Sciatic nerve (tissue), 2 donors: ENCODE measurements at regions not wholly inside any gene's neighbourhood (a gene's known extent, or its start where the extent isn't known, plus 50 kb on each side); places are given as distances from the start of the nearest gene placed in this dataset.
A peak's percentile ranks its signal among the peaks of the same experiment; 100 is the strongest.

Experiments used
- ATAC-seq: fragments of 200-7000 bp; cut with Tn5 transposase; one replicate; pipeline ENCODE4 v1.9.1; 2020; ENCODE audit warnings: mild to moderate bottlenecking, moderate library complexity
- DNase-seq: peaks from one replicate; pipeline ENCODE4 v3.0.0-alpha.2; 2020; ENCODE audit warnings: low spot score
- intact Hi-C: fragments of 100-400 bp; cut with DNase I; formaldehyde crosslinking; loops from one replicate; pipeline ENCODE4 v1.14.2; 2022
- donor health status: DM: no; HTN: no; CAD: no.
- donor health status: DM: no; HTN: no; CAD: no.

DNA sequence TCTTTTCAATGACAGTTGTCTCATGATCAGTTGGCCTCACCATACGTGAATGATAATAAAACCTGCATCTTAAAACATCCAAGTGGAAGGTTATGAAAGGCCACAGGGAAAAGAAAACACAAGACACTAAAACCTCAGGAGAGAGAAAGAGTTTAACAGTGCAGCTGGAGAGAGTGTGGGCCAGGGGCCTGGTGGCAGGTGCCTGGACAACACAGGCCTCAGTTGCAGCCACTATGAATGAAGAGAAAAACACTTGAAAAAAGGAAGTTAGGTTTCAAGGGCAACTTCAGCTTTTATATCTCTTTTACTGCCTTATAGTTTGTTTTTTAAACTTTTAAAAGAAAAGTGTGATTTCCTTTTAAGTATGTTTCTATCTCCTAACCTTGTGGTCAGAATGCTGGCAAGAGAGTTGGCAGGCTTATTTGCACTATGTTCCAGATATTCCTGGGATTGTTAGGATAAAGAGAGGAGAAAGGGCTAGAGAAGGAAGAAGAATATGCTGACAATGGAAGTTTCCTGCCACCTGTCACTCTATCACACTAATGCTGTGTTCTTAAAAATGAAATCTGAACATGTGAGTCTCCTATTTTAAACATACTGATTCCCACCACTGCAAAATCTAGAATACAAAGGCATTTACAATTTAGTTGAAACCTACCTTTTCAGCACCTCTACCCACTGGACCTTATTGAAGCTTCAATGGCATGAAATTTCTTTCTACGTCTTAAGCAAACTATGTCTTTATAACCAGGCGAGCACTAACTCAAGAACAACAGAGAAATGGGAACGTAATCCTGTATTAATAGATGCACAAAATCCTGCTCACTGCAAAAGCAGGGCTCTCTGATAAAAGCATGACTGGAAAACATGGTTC is 222.4 kb downstream of the CD83 start:
- ATAC-seq (no peak), DNase-seq (no peak)
- intact Hi-C loops: no loop called here

DNA sequence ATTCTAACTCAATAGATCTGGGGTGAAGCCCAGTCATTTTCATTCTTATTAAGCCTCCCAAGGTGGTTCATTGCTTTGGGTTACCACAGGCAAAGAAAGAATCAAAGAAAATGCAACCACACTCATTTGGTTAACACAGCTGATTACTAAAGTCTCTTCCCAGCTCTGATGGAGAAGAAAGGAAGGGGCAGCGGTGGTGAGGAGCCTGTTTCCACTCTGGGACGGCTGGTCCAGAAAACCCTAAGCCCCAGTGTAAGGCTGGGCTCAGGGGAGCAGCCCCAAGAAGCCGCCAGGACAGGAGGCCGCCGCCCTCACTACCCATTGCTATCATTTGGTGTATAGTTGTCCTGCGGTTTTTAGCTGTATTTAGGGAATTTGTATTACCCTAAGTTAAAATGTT is 226.9 kb downstream of the CD83 start:
- no peak for ATAC-seq
- DNase-seq: no peak
- intact Hi-C loops: no loop called here

DNA sequence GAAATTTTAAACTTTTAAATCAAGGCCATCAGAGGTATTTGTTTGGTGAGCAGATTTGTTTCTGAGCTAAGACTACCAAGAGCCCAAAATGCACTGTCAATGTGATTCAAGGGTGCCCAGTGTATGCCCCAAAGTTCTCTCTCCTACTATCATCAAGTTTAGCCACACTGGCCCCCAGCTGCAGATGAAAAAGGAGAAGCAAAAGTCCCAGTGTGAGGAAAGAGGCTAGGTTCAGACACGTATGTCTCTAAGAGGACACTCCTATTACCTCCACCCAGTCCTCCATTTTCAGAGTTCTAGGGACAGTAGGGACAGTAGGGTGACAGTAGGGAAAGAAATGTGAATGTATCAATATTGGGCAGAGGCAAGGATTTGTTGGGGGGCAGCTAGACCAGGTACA is 230.8 kb downstream of the CD83 start:
- ATAC-seq (no peak), DNase-seq (no peak)
- intact Hi-C loops: no loop called here

DNA sequence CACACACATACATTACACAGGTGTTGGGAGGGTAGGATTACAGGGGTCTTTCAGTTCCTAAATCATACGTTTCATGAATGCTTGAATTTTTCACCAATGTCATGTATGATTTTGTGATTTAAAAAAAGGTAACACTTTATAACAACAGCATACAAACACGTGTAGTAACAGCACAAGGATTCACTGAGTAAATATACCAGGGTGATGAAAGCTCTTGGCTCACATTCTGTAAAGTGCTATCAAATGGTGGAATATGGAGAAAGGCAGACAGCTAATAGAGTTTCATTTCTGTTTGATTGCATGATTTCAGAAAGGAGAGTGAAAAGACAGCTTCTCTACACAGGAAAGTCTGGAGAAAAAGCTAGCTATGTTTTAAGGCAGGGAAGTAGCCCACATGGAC is 231.9 kb downstream of the CD83 start:
- ATAC-seq: no peak
- intact Hi-C loops: no loop called here

DNA sequence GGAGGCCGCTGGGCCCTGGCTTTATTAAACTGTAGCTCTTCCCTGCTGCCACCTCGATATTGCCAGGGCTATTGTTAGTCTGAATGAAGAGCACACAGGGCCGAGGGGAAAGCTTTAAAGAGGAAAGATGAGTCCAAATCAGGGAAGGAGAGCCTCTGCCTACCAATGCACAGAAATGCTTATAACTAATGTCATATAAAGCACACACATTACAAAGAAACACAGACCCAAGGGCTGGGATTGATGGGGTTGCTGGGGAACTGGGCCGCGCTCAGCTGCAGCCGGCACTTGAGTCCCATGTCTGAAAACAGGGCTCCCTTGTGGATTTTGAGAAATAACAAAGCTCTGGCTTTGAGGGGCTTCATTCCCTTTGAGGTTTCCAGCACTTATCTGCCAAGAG is 232.6 kb downstream of the CD83 start:
- ATAC-seq (no peak), DNase-seq (no peak)
- intact Hi-C loops: no loop called here

More for the DNA sequence above, 231.9 kb downstream of the CD83 start:
- no peak for DNase-seq

DNA sequence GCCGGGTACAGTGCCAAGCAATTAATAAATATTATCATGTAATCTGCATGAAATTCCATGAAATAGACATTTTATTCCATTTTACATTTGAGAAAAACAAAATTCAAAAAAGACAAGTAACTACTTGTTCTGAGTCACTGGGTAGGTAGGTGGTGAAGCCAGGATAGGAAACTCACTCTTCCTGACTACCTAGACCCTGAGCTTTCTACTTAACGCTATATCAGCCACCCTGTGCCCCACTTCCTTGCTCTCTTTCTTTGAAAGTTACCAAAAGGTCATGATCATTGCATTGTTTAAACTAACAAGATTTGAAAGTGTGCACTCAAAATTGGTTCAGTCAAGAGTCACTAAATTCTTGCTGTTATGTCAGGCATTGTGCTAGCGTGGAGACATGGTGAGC is 235.7 kb downstream of the CD83 start:
- intact Hi-C loops: no loop called here
- DNase-seq (no peak), ATAC-seq (no peak)

DNA sequence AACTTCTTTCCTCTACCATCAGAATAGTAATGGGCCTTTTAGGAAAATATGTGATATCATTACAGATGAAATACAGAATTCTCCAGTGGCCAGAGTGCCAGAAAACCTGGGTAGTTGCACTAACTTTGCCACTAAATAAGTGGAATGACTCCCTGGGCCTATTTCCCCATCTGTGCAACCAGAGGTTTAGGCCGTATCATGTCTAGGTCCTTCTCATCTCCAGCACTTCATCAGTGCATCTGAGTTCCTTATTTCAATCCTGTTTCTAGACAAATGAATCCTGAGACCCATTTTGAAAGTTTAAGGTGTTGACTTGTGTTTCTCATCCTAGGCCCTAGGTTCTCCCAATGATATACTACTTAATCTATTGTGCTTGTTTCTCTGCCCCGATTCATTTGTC is 236.2 kb downstream of the CD83 start:
- ATAC-seq (no peak), DNase-seq (no peak)
- intact Hi-C loops: no loop called here

DNA sequence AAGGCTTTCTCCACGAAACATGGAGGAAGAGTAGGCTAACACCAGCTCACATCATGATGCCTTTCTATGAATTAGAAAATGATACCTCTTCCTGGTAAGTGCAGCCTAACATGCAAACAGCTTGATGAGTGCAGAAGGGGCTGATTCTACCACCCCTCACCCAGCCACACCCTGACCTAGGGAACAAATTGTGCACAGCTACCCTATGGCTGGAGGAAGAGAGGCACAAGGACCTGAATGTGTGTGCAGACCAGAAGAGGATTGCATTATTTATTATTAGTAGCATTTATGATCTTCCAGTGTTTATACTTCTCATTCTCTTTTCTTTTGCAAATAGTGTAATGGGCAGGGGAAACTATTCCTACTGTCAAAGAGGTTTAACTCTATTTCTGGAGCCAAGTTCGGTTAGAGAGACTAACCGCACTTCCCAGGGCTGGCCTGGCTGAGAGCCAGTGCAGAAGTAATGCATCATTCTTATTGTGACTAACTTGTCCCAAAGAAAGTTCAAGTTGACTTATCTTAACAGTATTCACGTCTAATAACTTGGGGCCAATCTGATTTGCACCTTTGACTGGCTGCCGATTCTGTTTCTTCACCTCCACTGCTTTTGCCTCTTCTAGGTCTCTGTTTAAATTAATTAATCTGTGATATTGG is 237.5 kb downstream of the CD83 start:
- intact Hi-C loops: no loop called here
- ATAC-seq (no peak), DNase-seq (peak; percentile 82)

DNA sequence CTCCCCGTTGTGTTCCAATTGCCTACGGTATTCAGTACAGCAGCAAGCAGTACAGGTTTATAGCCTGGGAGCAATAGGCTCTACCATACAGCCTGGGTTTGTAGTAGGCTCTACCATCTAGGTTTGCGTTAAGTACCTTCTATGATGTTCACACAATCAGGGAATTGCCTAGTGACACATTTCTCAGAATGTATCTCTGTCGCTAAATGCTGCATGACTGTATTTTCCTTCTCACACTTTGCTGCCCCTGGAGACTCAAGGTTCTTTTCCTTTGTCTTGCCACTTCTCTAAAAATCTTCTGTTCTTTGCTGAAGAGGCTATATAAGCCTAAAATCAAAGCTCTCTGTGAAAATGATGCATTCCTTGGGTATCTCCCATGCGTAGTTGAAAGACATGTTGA is 241.9 kb downstream of the CD83 start:
- ATAC-seq: no peak
- intact Hi-C loops: no loop called here
- no peak for DNase-seq

DNA sequence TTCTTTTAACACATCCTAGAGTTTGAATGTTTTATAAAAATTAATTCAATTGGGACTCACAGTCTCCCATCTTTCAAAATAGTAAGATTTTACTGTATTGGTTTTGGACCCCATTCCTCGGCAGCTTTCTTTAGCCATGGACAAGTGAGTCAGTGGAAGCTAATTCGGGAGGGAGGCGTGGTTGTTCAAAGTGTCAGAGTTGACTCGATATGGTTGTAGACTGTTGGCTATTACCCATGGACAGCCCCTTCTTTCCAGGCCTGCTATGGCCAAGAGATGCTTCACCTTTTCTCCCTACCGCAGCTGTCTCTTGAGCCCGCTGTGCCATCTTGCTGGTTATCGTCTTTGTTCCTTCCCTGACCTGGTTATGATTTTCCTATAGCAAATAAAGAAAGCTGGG is 243.0 kb downstream of the CD83 start:
- no peak for DNase-seq
- ATAC-seq: no peak
- intact Hi-C loops: no loop called here

DNA sequence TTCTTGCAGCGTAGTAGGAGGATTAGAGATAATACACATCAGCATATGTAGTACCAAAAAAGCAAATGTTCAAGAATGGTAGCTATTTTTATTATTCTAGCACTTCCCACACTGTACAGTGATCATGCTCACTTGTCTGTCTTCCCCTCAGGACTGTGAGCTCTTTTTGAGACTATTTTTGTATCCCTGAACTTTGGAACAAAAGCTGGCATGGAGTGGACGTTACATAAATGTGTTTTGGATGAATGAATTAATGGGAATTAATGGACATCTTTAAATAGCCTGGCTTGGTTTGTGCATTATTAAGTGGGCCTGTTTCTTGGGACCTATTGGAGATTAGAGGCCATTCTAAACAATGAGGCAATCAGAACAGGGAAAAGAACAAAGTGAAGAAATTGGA is 243.7 kb downstream of the CD83 start:
- no peak for ATAC-seq
- DNase-seq: no peak
- intact Hi-C loops: no loop called here

DNA sequence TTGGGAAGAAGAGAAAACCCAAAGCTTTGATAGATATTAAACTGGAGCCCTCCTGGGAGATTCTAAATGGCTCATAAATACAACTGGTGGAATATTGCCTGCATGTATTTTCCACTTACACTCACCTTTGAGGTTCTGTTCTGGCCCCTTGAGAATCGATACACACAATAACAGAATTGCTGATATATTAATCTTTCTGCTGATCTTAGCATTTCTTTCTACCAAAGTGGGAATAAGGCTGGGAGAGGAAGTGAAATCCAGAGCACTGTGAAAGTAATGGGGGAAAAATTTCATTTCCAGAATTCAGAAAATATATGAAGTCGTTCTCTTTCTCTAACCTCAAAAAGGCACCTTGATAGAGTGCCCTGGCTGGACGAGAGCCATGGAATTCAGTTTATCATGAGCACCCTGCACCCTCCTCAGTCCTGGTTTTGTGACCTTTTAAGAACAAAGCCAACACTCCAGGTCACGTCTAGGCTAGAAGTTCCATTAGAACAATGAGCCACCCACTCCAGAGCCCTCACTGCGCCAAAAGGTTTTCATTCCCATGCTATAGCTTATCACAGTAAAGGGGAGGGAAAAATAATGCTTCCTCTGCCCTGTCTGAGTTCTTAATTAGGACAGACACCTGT is 244.5 kb downstream of the CD83 start:
- intact Hi-C loops: no loop called here
- ATAC-seq: no peak

DNA sequence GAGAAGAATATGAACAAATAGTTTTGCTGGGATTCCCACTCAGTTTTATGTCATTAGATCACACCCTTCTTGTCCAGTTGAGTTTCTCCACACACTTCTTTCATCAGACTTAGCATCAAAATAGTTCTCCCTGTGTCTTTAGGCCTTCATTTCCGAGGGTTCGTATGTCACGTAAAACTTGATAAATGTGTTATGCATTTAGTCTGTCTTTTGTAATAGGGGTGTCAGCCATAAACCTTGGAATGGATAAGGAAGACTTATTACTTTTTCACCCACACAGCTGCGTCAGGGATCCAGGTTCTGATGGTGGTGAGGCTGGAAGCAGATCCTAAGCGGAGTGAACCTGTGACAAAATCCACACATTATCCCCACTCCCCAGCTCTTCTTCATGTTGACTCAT is 246.8 kb downstream of the CD83 start:
- no peak for ATAC-seq
- no peak for DNase-seq
- intact Hi-C loops: no loop called here

More for the DNA sequence above, 244.5 kb downstream of the CD83 start:
- no peak for DNase-seq

DNA sequence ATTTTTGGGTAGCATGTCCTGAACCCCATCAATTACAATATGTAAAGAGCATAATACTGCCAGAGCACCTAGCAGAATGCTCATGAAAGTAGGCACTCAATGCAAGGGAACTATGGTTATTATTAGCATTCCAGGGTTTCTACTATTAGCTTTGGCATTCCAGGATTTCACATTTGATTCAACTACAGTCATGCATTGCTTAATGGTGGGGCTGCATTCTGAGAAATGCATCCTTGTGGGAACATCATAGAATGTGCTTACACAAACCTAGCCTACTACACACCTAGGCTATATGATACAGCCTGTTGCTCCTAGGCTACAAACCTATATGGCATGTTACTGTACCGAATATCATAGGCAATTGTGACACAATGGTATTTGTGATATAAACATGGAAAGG is 247.8 kb downstream of the CD83 start:
- DNase-seq (no peak), ATAC-seq (no peak)
- intact Hi-C loops: no loop called here

DNA sequence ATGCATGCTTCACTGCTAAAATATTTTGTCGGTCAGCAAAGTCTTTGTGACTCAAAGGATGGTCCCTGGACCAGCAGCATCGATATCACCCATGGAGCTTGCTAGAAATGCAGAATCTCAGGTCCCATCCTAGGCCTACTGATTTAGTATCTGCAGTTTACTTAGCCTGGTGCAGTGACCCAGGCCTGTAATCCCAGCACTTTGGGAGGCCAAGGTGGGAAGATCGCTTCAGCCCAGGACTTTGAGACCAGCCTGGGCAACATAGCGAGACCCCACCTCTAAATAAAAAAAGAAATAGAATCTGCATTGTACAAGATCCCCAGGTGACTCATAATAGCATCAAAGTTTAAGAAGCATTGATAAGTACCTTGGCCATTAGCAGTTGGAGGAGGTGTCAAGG is 248.7 kb downstream of the CD83 start:
- ATAC-seq: no peak
- intact Hi-C loops: no loop called here
- no peak for DNase-seq

DNA sequence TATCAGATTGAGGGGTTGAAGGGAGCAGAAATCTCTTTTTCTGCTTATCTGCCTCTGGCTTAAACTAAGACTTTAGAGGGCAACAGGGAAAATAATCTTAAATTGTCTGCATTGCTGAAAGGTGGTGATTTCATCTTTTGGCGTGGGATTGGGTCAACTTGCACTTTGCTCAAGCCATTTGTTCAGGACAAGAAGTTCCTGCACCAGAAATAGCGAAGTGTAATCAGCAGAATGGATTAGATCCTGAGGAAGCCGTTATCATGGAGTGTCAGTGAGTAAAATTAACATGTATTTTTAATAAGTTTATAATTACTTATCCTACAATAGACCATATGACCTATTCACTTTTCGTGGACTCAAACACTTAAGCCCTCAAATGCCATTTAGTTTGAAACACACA is 249.3 kb downstream of the CD83 start:
- intact Hi-C loops: no loop called here
- DNase-seq (no peak), ATAC-seq (no peak)

DNA sequence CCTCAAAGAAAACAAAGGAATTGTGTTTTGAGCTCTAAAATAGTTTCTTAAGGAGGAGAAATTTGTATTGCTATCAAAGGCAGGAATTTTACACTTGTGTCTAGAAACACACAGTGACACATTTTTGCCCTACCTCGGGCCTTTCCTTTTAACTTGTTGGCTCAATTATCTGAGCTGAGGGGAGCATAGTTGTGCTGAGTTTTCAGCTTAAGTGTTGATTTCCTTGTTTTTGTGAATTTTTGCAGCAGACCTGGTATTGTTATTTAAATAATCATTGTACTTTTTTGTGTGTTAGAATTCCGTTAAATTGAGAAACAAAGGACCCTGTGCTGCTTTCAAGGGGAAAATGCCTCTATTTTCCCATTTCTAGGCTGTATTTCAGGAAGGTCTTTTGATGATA is 249.7 kb downstream of the CD83 start:
- no peak for ATAC-seq
- intact Hi-C loops: no loop called here
- no peak for DNase-seq

DNA sequence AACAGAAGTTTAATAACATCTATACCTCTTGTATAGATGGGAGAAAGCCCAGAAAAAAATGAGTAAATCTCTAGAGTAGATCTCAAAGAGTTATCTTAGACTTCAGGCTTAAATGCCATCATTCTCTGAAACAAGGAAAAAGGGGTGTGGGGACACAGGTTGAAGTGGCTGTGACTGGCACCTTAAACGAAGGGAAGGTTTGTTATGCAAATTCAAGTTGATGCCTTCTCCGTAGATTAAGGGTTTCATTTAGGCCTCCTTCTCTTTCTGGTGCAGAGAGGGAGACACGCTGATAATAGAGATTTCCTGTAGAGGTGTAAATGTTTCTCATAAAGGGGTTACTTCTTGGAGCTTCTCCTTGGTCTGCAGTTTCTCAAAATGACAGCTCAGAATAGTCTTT is 252.1 kb downstream of the CD83 start:
- ATAC-seq (no peak), DNase-seq (no peak)
- intact Hi-C loops: no loop called here

DNA sequence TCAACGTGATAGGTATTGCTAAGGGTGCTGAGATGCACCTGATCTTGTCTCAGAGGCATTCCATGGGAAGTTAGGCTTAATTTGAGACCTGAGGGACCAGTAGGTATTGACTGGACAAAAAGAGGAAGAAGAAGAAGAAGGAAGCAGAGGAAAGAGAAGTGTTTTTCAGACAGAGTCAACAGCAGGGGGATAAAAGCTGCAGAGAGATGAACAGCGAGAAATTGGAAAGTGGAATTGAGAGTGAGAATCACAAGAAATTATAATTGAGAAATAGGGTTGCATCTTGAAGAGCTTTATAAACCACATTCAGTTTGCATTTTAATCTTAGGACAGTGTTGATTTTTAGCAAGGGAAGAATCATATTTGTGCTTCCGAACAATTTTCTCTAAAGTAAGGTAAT is 254.0 kb downstream of the CD83 start:
- DNase-seq: no peak
- intact Hi-C loops: no loop called here
- ATAC-seq: no peak

DNA sequence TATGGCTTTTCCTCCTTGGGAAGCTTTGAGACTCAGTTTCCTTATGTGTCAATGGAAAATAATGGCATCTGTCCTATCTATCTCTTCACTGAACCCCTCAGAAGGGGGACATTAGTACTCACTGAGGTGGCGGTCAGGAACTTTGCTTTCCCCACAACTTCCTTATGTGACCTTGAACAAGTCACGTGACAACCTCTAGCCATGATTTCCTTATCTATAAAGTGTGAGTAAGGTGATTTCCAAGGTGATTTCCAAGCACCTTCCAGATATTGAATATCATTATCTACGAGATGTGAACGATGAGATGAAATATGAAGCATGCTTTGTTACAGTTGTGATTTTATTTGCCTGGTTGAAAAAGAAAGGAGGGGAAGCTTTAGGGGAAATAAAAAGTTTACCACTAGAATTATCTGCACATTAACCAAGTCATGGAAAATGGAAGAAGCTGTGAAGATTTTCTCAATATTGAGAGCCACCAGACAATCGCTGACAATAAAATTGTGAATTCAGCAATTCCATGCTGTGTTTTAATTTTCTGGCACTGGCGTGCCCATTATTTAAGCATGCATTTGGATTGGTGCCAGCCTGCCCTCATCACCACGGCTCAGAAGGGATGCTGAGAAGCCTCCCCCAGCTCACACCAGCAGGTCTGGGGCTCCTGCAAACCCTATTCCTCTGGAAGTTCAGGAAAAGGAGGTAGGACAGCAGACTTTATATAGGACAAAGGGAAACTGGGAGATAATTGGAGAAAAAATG is 255.3 kb downstream of the CD83 start:
- DNase-seq (no peak), ATAC-seq (no peak)
- intact Hi-C loops: no loop called here
